Muscle layer of duodenum (tissue), 2 donors: ENCODE measurements at regions not wholly inside any gene's neighbourhood (a gene's known extent, or its start where the extent isn't known, plus 50 kb on each side); places are given as distances from the start of the nearest gene placed in this dataset.
"Not testable (repeated sequence)": the region's sequence is repeated elsewhere in the genome, so short reads cannot be mapped to it uniquely, and the experiment has no call there.

ENCODE experiments used
- H3K27ac ChIP-seq: one replicate; pipeline ENCODE4 v1.7.0; 2013; ENCODE audit warnings: mild to moderate bottlenecking, low read length
- H3K27me3 ChIP-seq: one replicate; pipeline ENCODE4 v1.7.0; 2013; ENCODE audit warnings: low read depth, mild to moderate bottlenecking, control low read depth, low read length
- H3K36me3 ChIP-seq, 2 donors: one replicate each; pipeline ENCODE4 v1.7.0; 2013; ENCODE audit warnings: low read length in 2 of 2, control low read depth in 1 of 2, mild to moderate bottlenecking in 1 of 2; ENCODE audit not compliant: insufficient read depth in 2 of 2, control insufficient read depth in 1 of 2
- H3K4me1 ChIP-seq, 2 donors: one replicate each; pipeline ENCODE4 v1.7.0; 2013; ENCODE audit warnings: low read length in 2 of 2, mild to moderate bottlenecking in 2 of 2, control low read depth in 1 of 2, moderate library complexity in 1 of 2; ENCODE audit not compliant: insufficient read depth in 2 of 2, control insufficient read depth in 1 of 2
- H3K4me3 ChIP-seq, 2 donors: one replicate each; pipeline ENCODE4 v1.7.0; 2013; ENCODE audit warnings: low read length in 2 of 2, low read depth in 1 of 2, mild to moderate bottlenecking in 1 of 2
- H3K9me3 ChIP-seq, 2 donors: one replicate each; pipeline ENCODE4 v1.7.0; 2013; ENCODE audit warnings: low read length in 2 of 2, control low read depth in 1 of 2, mild to moderate bottlenecking in 1 of 2; ENCODE audit not compliant: control insufficient read depth in 1 of 2
- donor health status: healthy.

DNA sequence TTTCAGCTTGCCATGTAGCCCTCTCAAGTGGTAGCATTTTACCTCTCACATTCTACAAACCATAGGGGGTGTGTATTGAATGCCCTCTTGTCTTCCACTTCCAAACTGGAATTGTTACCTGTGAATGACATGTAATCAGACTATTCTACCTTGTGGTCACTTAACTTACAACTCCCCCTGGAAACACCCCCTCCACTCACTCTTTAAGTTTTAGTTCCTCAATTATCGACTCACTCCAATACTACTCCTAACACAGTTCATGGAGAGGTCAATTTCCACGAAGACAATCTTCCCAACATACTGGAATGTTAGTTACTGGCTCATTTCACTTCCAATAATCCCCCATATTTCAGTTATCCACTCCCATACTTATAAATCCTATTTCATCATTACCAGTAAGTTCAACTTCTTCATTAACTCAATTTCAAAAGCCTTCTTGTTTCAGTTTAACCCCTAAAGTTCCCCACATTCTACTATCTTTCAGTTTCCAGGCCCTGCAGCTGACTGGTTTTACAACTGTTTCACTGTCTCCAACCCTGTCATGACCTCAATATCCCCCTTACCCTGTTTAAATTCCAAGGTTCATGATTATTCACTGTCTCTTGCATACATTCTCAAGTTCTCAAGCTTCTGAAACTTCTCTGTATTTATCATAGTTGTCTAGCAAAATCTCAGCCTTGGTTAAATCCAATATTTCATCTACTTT is 92.5 kb downstream of the C11orf87 start:
- H3K4me3 ChIP-seq, result no peak overlapping the region
- H3K4me1 ChIP-seq, result no peaks in the 10 kb centered on the region
- no peaks in the 10 kb centered on the region for H3K9me3 ChIP-seq
- H3K36me3 ChIP-seq, result no peaks in the 10 kb centered on the region
- H3K27ac ChIP-seq, result no peak overlapping the region
- H3K27me3 ChIP-seq, result no peaks in the 10 kb centered on the region

DNA sequence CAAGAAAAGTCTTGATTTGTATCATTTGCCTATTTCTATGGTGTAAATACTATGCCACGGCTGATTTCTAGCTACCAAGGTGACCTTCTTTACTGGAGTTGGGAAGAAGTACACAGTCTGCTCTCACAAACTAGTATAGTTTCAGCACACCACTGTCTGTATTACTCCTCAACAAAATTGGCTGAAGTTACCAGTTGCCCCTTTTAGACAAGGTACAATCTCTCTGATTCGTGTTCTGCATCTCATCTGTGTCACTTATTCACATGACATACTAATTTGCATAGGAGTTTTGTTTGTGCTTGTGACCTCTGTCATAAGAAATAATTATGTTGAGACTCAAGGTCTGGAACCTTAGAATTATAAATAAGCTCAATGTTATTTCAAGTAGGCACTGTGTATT is 97.3 kb downstream of the C11orf87 start:
- Histone ChIP-seq H3K27ac (no peak overlapping the region), H3K36me3 (no peaks in the 10 kb centered on the region), H3K4me1 (no peaks in the 10 kb centered on the region), H3K4me3 (no peak overlapping the region), H3K9me3 (no peaks in the 10 kb centered on the region), H3K27me3 (no peaks in the 10 kb centered on the region)

DNA sequence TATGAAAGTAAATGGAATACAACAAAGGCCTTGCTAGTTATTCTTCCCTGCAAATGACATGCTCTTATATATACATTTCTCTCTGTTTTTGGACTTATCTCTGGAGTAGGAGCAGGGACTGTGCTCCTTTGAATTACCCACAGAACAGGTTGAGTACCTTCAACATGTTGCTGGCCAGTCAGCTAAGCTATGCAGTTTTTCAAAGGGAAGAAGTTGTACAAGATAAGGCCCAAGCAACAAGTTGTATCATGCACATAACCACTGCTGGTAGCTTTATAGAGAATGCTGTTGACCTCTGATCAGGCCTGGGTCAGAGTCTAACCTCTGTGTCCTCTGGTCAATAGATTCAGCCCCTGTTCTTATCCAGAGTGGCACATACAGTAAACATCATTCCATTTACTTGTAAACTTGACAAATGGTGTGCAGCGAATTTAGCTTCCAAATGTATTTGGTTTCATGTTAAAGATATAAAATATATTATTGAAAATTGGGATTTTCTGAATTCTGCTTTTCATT is 99.6 kb downstream of the C11orf87 start:
- no peaks in the 10 kb centered on the region for H3K27me3 ChIP-seq
- H3K4me1 ChIP-seq, result no peaks in the 10 kb centered on the region
- H3K27ac ChIP-seq, result no peak overlapping the region
- no peaks in the 10 kb centered on the region for H3K9me3 ChIP-seq
- no peak overlapping the region for H3K4me3 ChIP-seq
- no peaks in the 10 kb centered on the region for H3K36me3 ChIP-seq

DNA sequence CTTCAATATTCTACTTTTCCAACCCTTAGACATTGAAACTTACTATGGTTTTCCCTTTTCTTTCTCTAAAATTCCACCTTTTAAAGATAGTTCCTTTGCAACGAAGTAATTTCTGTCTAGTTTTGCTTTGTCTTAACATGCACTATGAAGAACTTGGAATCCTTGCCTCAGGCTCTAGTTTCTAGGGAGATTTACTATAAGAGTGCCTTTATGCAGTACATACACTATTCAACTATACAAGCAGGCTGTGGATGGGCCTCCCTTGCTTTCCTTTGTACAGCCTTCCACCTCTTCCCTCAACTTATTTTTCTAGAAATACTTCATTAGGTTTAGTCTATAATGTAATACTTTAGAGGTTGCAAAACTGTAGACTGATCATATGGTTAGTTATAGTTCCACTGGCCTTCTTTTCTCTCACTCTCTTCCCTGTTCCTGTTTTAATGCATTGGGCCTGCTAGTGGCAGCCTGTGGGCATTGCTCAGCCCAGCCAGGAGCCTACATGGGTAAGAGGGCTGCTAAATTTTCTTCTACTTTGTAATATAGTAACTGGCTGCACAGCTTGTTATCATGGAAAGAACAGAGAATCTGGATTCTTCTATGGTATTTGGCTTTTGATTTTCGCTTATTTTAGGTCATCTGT is 100.2 kb downstream of the C11orf87 start:
- no peaks in the 10 kb centered on the region for H3K4me1 ChIP-seq
- no peak overlapping the region for H3K4me3 ChIP-seq
- no peak overlapping the region for H3K27ac ChIP-seq
- H3K27me3 ChIP-seq, result no peaks in the 10 kb centered on the region
- H3K9me3 ChIP-seq, result no peaks in the 10 kb centered on the region
- H3K36me3 ChIP-seq, result no peaks in the 10 kb centered on the region

DNA sequence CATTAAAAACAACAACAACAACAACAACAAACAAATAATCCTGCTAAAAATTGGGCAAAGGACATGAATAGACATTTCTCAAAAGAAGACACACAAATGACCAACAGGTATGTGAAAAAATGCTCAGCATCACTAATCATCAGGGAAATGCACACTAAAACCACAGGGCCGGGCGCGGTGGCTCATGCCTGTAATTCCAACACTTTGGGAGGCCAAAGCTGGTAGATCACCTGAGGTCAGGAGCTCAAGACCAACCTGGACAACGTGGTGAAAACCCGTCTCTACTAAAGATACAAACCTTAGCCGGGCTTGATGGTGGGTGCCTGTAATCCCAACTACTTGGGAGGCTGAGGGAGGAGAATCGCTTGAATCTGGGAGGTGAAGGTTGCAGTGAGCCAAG is 103.6 kb downstream of the C11orf87 start:
- not testable (repeated sequence) for H3K4me1 ChIP-seq, H3K9me3 ChIP-seq, H3K36me3 ChIP-seq, H3K27ac ChIP-seq, H3K4me3 ChIP-seq, H3K27me3 ChIP-seq

DNA sequence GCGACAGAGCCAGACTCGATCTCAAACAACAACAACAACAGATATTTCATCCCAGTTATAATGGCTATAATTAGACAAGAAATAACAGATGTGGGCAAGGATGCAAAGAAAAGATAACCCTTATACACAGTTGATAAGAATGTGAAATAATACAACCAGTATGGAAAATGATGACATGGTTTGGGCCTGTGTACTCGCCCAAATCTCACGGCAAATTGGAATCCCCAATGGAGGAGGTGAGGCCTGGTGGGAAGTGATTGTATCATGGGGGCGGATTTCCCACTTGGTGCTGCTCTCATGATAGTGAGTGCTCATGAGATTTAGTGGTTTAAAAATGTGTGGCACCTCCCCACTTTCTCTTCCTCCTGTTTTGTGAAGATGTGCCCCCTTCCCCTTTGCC is 104.1 kb downstream of the C11orf87 start:
- Histone ChIP-seq H3K27me3 (no peaks in the 10 kb centered on the region), H3K9me3 (no peaks in the 10 kb centered on the region), H3K27ac (no peak overlapping the region), H3K36me3 (no peaks in the 10 kb centered on the region), H3K4me3 (no peak overlapping the region), H3K4me1 (no peaks in the 10 kb centered on the region)

DNA sequence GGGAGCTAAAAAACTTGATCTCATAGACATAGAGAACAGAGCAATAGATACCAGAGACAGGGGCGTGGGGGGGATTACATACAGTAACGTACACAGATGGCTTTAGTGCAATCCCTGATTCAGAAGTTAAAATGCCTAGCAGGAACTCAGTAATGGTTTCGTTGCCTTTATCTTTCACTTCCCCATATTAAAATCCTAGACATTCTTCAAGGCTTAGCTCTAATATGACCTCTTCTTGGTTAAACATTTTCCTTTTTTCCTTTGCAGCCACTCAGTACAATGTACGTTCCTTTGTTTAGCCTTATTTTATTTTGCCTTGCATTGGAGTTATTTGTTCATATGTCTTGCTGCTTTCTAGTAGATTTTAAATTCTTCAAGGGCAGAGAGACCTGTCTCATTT is 104.9 kb downstream of the C11orf87 start:
- H3K4me3 ChIP-seq, result no peak overlapping the region
- no peaks in the 10 kb centered on the region for H3K9me3 ChIP-seq
- H3K27me3 ChIP-seq, result no peaks in the 10 kb centered on the region
- no peaks in the 10 kb centered on the region for H3K4me1 ChIP-seq
- H3K27ac ChIP-seq, result no peak overlapping the region
- H3K36me3 ChIP-seq, result no peaks in the 10 kb centered on the region

DNA sequence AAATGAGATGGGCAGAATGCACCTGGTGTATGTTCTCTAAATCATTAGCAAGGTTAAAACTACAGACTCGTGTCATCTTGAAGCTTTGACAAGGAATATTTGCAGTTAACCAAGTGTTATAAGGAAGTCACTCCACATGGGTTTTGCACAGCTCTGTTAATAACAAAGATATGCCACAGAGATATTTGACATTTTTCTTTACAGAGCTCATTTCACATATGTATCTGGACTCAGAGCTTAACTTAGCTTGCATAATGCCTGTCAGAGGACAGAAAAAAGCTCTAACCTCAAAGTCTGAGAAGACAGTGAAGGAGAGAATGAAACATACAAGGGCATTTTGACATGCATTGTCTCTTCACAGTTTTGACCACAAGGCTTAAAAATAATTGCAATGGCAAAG is 105.5 kb downstream of the C11orf87 start:
- no peaks in the 10 kb centered on the region for H3K27me3 ChIP-seq
- no peaks in the 10 kb centered on the region for H3K9me3 ChIP-seq
- H3K4me1 ChIP-seq, result no peaks in the 10 kb centered on the region
- no peak overlapping the region for H3K4me3 ChIP-seq
- H3K27ac ChIP-seq, result no peak overlapping the region
- no peaks in the 10 kb centered on the region for H3K36me3 ChIP-seq

DNA sequence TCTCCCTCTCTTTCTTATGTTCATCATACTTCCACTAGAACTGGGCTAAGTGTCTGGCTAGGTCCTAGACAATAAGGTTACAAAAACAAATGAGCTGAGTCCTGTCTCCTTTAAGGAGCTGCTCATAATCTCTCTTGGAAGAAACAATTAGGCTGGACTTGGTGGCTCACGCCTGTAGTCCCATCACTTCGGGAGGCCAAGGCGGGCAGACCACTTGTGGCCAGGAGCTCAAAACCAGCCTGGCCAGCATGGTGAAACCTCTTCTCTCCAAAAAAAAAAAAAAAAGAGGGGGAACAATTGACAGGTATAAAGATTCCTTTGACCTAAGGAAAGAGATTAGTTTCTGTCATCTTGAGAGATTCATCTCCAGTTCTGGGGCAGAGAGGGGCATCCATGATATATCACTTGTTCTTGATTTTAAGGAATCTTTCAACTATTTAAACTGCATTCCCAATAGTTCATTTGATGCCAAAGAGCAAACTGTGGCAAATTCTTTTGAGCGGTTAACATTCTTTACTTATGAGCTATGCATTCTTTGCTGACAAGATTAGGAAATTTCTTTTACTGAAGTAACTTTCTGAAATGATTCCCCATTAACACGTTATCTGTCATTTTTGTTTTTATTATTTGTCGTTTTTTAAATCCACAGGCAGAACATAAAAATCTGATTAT is 125.5 kb downstream of the C11orf87 start:
- H3K4me3 ChIP-seq, result no peak overlapping the region
- H3K36me3 ChIP-seq, result no peaks in the 10 kb centered on the region
- H3K27me3 ChIP-seq, result no peaks in the 10 kb centered on the region
- no peak overlapping the region for H3K27ac ChIP-seq
- no peaks in the 10 kb centered on the region for H3K9me3 ChIP-seq
- no peaks in the 10 kb centered on the region for H3K4me1 ChIP-seq

DNA sequence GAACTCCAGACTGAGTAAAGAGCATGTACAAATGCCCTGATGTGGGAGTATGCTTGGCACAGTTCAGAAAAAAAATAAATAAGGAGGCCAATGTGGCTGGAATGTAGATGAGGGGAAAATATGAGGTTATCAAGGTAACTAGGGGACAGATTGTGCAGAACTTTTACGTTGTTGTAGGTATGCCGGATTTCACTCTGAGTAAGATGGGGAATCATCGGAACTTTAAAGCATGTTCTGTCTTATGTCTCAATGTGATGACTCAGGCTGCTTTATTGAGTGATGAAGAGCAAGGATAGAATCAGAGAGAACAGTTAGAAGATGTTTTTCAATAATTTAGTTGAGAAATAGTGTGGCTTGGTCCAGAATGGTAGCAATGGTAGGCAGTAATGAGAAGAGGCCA is 130.4 kb downstream of the C11orf87 start:
- no peak overlapping the region for H3K27ac ChIP-seq
- peaks cover 0 to under 1% of the 10 kb centered on the region in 2 donors for H3K9me3 ChIP-seq
- H3K4me1 ChIP-seq, result no peaks in the 10 kb centered on the region
- no peaks in the 10 kb centered on the region for H3K36me3 ChIP-seq
- no peak overlapping the region for H3K4me3 ChIP-seq
- H3K27me3 ChIP-seq, result no peaks in the 10 kb centered on the region

DNA sequence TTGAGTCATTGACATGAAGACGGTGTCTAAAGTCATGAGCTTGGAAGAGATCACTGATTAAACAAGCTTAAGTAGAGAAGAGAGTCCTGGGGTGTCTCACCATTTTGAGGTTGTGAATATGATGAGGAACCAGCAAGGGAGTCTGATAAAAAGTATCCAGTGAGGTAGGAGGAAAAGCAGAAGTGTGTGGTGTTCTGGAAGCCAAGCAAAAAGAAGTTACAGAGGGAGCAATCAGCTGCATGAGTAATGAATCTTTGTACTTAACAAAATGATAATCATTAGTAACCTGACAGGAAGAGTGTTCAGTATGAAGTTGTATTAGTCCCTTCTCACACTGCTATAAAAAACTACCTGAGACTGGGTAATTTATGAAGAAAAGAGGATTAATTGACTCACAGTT is 131.3 kb downstream of the C11orf87 start:
- Histone ChIP-seq H3K36me3 (no peaks in the 10 kb centered on the region), H3K9me3 (peaks cover 0 to 3% of the 10 kb centered on the region in 2 donors), H3K4me3 (no peak overlapping the region), H3K4me1 (no peaks in the 10 kb centered on the region), H3K27ac (no peak overlapping the region), H3K27me3 (no peaks in the 10 kb centered on the region)
